Stimulated activated CD4-positive, alpha-beta T cell treated with anti-CD3 and anti-CD28 coated beads, Interleukin-2, amount 100 ng/mL, for 4 hours (primary cell): ENCODE measurements at regions not wholly inside any gene's neighbourhood (a gene's known extent, or its start where the extent isn't known, plus 50 kb on each side); places are given as distances from the start of the nearest gene placed in this dataset.
A peak's percentile ranks its signal among the peaks of the same experiment; 100 is the strongest.
"Not testable (repeated sequence)": the region's sequence is repeated elsewhere in the genome, so short reads cannot be mapped to it uniquely, and the experiment has no call there.

Experiments used
- DNase-seq: peaks from one replicate; pipeline ENCODE4 v3.0.0-alpha.2; 2020; ENCODE audit warnings: low read depth

DNA sequence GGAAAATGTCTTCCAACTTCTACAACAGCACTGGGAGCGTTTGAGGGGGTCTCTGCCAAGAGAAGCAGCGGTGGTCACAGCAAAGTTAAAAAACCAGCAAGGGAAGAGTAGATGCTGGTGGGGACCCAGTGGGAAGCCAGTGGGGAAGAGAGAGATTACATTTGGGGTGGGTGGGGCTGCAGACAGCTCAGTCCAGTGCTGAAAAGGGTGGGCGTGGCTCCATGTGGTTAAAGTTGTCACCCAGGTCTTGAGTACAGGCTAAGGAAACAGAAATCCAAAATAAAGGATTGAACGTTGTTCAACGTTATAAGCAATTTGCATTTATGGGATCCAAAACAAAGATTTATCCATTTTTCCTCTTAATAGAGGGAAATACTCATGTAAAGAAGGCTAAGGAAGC, 106.3 kb upstream of the LY86 start:
- DNase-seq, result no peak

DNA sequence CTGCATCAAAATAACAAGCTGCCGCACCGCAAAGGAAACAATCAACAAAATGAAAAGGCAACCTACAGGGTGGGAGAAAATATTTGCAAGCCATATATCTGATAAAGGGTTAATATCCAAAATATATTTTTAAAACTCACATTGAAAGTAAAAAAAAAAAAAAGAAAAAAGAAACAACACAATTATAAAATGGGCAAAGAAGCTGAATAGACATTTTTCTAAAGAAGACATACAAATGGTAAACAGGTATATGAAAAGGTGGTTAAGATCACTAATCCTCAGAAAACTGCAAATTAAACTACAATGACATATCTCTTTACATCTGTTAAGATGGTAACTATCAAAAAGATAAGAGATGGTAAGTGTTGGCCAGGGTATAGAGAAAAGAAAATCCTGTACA, 105.4 kb upstream of the LY86 start:
- DNase-seq, result no peak

- no peak for DNase-seq
These were observed 104.8 kb upstream of the LY86 start for GRCh38 chr6:6483733-6484132.

DNA sequence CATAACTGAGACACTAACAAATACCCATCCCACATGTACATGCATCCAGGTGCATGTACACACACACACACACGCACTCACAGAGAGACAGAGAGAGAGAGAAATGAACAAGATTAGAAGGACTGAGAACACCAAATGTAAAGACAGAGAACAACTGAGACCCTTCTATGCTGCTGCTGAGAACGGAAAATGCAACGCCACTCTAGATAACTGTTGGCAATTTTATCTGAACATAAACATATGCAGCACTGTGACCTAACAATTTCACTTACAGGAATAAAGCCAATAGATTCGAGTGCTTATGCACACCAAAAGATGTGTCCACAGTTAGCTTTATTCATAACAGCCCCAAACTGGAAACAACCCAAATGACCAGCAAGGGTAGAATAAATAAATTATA, 103.8 kb upstream of the LY86 start:
- no peak for DNase-seq

DNA sequence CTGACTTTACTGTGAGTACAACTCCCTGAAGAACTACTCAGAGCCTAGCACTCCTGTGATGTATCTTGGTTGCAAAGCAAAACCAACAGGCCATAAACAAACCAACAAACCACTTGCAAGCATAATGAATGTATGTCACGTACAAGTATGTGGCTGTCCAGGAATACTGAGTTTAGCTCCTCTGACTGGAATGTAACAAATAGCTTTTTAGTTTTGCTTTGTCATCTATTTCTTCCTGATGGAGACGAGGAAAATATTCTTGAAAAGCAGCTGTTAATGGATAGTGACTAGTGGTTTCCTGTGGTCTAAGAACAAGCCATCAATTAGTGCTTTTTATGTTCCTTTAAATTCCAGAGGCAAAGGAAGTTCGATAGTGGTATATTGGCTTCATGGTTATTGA, 101.9 kb upstream of the LY86 start:
- DNase-seq, result no peak

DNA sequence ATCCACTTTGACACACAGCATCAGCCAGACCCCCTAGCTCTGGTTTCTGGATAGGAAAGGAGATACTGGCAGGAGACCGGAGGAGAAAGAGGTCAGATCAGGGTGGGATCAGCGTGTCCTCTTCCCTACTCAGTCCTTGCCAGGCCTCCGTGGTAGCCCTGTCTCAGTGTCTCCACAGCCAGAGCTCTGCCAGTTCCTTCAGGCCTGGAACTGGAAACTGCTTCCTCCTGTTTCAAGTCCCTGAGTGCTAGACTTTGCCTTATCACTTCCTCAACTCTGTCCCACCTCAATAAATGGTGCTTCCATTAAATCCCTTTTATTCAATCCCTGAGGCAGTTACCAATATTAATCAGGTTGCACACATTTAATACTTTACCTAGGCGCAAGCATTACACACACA, 96.8 kb upstream of the LY86 start:
- DNase-seq, result no peak

- DNase-seq, result no peak
These were observed 95.8 kb upstream of the LY86 start for GRCh38 chr6:6492675-6493074.

- not testable (repeated sequence) for DNase-seq
These were observed 94.4 kb upstream of the LY86 start for GRCh38 chr6:6494139-6494538.

- no peak for DNase-seq
These were observed 93.8 kb upstream of the LY86 start for GRCh38 chr6:6494677-6495076.

DNA sequence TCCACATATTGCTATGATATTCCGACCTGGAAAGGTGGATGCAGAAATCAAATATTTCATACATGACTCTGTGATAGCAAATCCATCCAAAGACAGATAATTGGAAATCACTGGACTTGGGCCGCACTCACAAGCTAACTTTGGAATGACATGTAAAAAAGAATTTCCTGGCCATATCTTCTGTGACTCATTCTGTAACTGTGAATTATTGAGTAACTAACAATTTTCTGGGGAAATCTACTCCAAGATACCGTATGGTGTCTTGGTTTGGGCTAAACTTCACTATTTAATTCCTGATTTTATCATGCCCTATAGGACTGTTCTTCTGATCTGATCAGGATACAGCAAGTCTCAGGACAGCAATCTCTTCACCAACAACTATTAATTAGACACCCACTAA, 92.7 kb upstream of the LY86 start:
- no peak for DNase-seq

DNA sequence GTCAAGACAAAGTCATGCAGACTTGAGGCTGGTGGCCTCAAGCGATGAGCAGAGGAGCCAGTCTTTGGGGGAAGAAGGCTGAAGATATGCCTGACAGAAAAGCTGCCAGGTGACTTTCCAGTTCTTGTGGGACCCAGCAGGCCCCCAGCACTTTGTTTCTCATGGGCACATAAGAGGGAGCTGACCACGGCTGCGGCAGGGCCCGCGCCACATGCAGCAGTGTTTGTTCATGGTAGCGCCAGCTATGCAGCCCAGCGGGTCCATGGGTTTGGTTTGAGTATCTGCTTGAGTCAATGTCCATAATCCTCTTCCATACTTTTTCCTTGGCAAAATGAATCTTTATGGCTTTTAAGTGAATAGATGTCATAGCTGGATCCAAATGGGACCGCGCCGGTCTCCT, 91.0 kb upstream of the LY86 start:
- DNase-seq, result no peak

DNA sequence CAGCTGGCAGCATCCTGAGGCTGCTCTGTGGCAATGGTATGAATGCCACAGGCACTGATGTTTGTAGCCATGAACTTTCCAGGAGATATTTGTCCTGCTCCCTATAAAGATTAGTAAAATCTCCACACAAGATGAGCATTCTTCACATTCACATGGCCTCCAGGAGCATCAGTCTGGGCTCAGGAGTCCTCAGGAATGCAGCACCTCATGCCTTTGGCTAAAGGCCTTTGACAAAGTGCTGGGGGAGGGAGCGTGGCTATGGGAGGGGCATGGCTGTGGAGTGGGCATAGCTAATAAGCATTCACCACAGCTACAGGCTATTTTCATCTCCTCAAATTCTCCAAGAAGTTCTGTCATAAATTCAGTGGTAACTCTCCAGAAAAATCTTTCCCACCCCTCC, 90.5 kb upstream of the LY86 start:
- DNase-seq, result no peak

GRCh38 chr6:6503191-6503590, 85.3 kb upstream of the LY86 start:
- no peak for DNase-seq

GRCh38 chr6:6505111-6505510, 83.4 kb upstream of the LY86 start:
- DNase-seq, result no peak

DNA sequence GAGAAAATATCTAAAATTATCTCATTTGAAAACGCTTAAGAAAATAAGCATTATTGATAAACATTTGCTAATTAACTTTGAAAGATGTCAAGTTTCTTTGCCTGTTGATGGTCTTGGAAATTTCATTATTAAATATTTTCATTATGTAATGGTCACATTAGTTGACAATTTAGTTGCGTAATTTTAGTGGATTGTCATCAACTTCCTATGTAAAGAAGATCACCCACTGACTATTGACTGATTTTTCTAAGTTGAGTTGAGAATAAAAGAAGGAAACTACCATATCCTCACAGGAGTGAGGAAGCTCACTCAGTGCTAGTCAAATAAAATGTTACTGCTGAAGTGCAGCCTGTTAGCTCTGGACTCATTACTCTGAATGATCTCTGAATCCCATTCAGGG, 79.9 kb upstream of the LY86 start:
- no peak for DNase-seq

- no peak for DNase-seq
These were observed 79.2 kb upstream of the LY86 start for GRCh38 chr6:6509284-6509683.

GRCh38 chr6:6512711-6513110, 75.8 kb upstream of the LY86 start:
- no peak for DNase-seq

- peak; percentile 12 for DNase-seq
These were observed 72.6 kb upstream of the LY86 start for GRCh38 chr6:6515691-6516607.

DNA sequence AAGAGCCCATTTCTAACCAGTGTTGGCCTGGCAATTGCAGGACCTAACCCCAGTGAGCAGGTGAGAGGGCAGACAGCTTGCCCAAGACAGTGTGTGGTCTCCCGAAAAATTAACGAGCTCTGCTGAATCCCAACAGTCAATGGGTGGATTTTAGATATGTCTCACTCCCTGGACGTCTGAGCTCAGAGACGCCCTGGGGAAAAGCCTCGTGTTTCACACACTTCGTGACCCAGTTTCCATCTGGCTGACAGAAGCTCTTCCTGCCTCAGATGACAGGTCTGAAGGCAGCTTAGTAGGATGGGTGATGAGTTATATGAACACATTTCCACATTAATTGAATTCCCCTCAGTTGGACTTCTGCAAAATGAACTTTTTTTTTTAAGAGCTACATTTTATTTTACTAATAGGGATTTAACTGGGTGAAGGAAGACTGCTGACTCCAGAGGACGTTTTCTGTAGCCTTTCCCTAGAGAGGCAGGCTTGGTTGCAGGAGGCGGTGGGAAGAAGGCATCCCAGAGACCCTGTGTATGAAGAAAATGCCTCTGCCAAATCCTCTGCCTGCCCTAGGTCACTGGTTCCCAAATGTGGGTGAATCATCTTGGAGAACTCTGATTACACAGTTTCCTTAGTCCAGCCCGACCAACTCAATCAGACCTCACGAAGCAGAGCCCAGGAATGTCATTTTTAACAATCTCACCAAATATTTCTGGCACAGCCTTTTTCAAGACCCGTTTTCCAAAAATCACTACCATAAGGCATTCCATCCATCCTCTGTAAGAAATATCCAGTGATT, 71.7 kb upstream of the LY86 start:
- DNase-seq, result no peak

DNA sequence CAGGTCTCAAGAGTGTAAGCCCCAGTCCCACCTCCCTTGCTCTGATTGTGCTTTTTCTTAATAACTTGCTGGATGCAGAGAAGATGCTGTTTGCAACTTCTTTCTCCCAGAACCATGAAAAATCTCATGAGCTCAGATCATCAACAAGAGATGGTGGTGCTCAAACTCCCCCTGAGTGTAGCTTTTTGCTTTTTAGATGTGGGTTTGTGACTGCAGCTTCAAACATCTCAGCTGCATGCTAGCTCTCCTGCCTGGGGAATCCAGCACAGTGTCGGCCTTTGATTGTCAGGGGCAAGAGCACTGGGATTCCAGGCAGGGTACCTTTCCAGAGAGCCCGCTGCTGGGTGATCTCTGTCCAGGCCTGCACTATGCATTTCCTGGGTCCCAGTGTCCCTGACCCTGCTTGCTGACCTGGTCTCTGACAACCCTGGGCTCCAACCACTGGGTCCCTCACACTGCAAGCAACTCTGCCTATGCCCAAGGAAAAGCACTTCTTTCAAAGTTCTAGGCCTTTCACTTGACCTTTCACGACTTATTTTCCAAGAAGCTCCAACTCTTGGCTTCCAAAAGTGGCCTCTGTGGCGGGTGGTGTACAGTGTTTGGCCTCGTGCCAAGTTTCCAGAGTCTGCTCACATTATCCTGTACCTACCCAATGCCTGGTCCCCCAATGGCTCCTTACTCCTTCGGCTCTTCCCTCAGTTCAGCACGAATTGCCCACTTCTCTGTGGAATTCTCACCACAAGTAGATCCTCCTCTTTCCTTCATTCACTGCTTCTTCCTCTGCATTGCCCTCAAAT, 69.7 kb upstream of the LY86 start:
- no peak for DNase-seq

- no peak for DNase-seq
These were observed 66.5 kb upstream of the LY86 start for GRCh38 chr6:6521961-6522482.

DNA sequence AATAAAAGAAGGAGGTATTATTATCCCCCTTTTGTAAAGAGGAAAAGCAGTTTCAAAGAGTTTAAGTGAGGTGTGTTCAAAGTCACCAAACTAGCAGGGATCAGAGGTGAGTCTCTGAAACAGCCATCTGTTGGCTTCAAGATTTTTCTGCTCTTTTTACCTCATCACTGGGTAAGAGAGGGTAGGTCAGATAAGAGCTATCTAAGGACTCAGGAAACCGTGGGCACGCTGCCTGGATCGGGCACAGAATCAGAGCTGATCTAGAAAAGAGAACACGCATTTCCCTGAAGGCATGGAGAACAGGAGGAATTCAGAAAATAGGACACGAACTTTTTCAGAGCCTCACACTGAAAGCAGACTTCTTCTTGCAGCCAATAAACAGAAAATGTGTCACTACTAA, 65.8 kb upstream of the LY86 start:
- DNase-seq, result no peak
